ENCODE measurements at regions not wholly inside any gene's neighbourhood (a gene's known extent, or its start where the extent isn't known, plus 50 kb on each side); places are given as distances from the start of the nearest gene placed in this dataset.

GRCh38 chr13:105709181-105709580 lies 826.3 kb downstream of the EFNB2 start:
- no peak overlapping the region for H3K4me3 ChIP-seq (replicated peaks in 1 of 2; ENCODE audit: low read depth in 2 of 2, low read length in 2 of 2)
- DNase-seq (ENCODE audit: low read depth in 2 of 2), result no peak
- no peak for TF ChIP-seq CTCF (IDR thresholded peaks at IDR 0.05; ENCODE audit: low read depth, low read length)

DNA sequence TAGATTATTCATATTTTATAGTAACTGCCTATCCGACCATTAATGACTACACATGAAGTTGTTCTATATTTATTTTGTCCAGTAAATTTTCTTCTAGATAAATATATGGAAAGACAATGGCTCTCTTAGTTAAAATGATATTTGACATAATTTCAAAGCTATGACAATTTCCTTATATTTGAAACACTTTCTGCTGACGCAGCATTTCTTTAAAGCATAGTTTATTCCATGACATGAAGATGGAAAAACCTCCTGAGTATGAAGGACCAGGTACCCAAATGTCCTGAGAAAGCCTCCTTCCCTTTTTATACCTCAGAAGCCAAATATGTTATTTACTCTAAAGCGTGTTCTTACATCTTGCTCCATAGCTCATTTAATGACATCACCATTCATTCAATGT lies 831.6 kb downstream of the EFNB2 start:
- TF ChIP-seq CTCF (IDR thresholded peaks at IDR 0.05; ENCODE audit: low read depth, low read length), result no peak
- DNase-seq (ENCODE audit: low read depth in 2 of 2), result no peak
- no peak overlapping the region for H3K4me3 ChIP-seq (replicated peaks in 1 of 2; ENCODE audit: low read depth in 2 of 2, low read length in 2 of 2)

DNA sequence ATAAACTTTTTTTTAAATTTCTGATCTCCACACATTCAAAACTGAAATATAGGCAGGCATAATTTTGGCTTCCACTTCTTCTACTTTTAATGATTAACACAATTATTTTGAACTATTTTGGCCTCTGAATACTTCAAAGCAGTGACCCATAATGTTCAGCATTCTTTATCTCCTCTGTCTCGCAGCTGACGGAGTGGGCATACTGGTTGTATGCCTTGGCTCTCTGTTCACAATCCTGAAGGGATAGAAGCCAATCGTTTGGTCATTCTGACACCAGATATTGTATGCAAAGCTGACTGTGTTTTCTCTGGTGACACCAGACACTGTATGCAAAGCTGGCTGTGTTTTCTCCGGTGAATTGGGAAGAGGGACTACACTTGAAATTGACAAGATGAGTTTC lies 833.0 kb downstream of the EFNB2 start:
- no peak overlapping the region for H3K4me3 ChIP-seq (replicated peaks in 1 of 2; ENCODE audit: low read depth in 2 of 2, low read length in 2 of 2)
- no peak for TF ChIP-seq CTCF (IDR thresholded peaks at IDR 0.05; ENCODE audit: low read depth, low read length)
- DNase-seq (ENCODE audit: low read depth in 2 of 2), result no peak

- no peak overlapping the region for H3K4me3 ChIP-seq (replicated peaks in 1 of 2; ENCODE audit: low read depth in 2 of 2, low read length in 2 of 2)
- DNase-seq (ENCODE audit: low read depth in 2 of 2), result no peak
- no peak for TF ChIP-seq CTCF (IDR thresholded peaks at IDR 0.05; ENCODE audit: low read depth, low read length)
Observed at GRCh38 chr13:105692769-105693168, 842.7 kb downstream of the EFNB2 start.

GRCh38 chr13:105684216-105684615 lies 851.2 kb downstream of the EFNB2 start:
- H3K4me3 ChIP-seq (replicated peaks in 1 of 2; ENCODE audit: low read depth in 2 of 2, low read length in 2 of 2), result no peak overlapping the region
- DNase-seq (ENCODE audit: low read depth in 2 of 2), result no peak
- no peak for TF ChIP-seq CTCF (IDR thresholded peaks at IDR 0.05; ENCODE audit: low read depth, low read length)

GRCh38 chr13:105679838-105680237 lies 855.6 kb downstream of the EFNB2 start:
- no peak for DNase-seq (ENCODE audit: low read depth in 2 of 2)
- no peak for TF ChIP-seq CTCF (IDR thresholded peaks at IDR 0.05; ENCODE audit: low read depth, low read length)
- no peak overlapping the region for H3K4me3 ChIP-seq (replicated peaks in 1 of 2; ENCODE audit: low read depth in 2 of 2, low read length in 2 of 2)

- no peak overlapping the region for H3K4me3 ChIP-seq (replicated peaks in 1 of 2; ENCODE audit: low read depth in 2 of 2, low read length in 2 of 2)
- TF ChIP-seq CTCF (IDR thresholded peaks at IDR 0.05; ENCODE audit: low read depth, low read length), result no peak
- DNase-seq (ENCODE audit: low read depth in 2 of 2), result no peak
Observed at GRCh38 chr13:105678072-105678471, 857.4 kb downstream of the EFNB2 start.
